Right hindlimb (tissue), 1 donor: ENCODE measurements at regions not wholly inside any gene's neighbourhood (a gene's known extent, or its start where the extent isn't known, plus 50 kb on each side); places are given as distances from the start of the nearest gene placed in this dataset.

ENCODE experiments used
- DNase-seq: peaks from one replicate; pipeline ENCODE4 v3.0.0-alpha.2; 2018

DNA sequence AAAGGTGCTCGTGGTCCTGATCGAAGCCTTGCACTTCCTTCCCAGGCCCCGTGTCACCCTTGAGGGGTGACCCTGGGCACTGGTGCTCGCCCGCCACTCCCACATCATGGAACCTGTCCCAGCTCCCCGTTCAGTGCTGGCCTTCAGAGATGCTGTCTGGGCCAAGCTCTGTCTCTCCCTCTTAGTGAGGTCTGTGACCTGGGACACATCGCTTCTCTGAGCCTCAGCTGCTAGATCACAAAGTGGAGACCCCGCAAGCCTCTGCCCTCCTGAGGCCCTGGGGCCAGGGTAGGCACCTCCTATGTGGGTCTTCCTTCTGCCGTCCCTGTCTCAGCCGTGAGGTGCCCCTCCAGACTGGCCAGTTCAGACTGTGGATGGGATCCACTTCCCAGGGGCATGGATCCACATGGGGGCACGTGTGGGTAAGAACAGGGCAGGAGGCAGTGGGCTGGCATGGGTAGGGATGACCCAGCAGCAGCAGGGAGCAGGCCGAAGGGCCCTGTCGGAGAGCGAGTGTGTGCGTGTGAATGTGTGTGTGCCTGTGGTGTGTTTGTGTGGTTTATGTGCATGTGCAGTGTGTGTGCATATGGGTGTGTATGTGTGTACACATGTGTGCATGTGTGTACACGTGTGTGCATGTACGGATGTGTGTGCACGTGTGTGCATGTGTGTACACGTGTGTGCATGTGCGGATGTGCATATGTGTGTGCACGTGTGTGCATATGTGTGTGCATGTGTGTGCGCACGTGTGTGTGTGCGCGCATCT, 1073.7 kb downstream of the BRD1 start:
- no peak for DNase-seq

- no peak for DNase-seq
Observed at GRCh38 chr22:48753381-48753730, 1074.3 kb downstream of the BRD1 start.

DNA sequence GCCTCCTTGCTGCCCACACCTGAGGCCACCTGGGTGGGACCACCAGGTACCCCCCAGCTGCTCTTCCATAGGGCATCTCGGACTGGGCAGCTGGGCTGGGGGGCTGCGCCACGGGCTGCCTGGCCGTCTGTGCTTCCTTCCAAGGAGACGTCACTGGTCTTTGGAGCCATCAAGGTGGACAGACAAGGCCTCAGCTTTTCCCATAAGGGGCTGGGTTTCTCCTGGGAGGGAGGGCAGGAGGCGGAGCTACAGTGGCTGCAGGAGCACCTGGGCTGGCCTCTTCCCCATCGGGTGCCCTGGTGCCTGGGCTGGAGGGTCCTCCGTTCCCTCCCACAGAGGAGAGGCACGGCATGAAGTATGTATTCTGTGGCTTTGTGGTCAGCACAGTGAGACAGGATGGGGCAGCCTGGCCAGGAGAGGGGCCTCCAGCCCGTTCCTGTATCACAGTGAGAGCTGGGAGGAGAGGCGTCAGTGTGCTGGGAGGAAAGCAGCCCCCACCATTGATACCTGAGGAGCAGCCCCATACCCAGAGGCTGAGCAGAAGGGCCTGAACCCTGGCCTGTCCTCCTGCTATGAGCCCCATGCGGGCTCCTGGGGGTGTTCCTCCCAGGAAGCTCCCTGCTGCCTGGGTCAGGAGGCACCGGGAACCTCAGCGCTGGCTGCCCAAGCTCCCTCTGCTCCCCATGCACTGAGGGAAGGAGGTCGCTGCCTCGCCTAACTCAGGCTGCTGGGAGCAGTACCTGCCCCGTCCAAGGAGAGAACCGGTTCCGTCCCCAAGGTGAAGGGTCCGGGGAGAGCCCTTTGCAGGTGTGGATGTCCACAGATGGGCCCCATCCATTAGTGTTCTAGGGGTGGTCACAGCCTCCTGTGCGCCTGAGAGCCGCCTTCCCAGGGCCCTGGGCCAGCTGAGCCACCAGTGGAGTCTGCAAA, 1075.0 kb downstream of the BRD1 start:
- no peak for DNase-seq

- no peak for DNase-seq
Observed at GRCh38 chr22:48751539-48752437, 1075.9 kb downstream of the BRD1 start.

DNA sequence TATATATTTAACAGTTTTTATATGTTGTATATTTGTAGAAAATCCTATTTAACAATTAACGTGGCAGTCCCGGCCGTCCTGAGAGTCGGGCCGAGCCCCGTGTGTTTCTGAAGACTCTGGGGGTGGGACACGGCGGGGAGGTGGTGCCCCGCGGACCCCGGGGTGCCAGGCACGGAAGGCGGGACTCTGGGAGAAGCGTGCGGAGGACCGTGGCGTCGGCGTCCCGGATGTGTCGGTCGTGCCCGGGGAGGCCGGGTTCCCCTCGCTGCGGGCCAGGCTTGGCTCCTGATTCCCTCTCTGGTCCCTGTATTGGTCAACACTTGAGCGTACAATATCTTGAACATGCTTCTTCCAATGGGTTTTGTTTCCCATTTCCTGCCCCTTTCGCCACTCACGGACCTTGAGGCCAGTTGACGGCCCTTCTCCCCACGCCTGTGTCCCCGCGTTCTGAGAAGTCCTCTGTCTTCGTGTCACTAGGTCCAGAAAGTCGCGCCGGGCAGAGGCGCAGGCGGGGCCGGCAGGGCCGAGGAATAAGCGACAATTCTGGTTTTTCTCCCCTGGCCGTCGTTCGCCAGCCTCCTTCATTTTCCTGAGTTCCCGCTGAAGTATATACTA, 1076.7 kb downstream of the BRD1 start:
- no peak for DNase-seq

GRCh38 chr22:48750282-48750681, 1077.4 kb downstream of the BRD1 start:
- no peak for DNase-seq

DNA sequence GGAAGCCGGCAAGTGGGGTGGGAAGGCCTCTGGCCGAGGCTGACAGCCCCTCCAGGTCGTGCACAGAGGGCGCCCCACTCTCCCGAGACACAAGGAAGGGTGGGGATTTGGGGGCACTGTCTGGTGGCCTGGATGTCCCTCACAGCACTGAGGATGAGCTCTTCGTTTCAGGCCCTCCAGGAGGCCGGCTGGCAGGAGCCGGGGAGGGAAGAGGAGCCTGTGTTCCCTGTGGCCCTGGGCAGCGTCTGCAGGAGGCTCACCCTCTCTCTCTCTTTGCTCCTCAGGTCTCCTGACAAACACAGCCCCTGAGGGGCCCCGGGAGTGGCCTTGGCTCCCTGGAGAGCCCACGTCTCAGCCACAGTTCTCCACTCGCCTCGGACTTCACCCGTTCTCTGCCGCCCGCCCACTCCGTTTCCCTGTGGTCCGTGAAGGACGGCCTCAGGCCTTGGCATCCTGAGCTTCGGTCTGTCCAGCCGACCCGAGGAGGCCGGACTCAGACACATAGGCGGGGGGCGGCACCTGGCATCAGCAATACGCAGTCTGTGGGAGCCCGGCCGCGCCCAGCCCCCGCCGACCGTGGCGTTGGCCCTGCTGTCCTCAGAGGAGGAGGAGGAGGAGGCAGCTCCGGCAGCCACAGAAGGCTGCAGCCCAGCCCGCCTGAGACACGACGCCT, 1078.0 kb downstream of the BRD1 start:
- no peak for DNase-seq

- DNase-seq = no peak
Observed at GRCh38 chr22:48748860-48749554, 1078.7 kb downstream of the BRD1 start.

GRCh38 chr22:48748113-48748859, 1079.4 kb downstream of the BRD1 start:
- no peak for DNase-seq

GRCh38 chr22:48746789-48747425, 1080.8 kb downstream of the BRD1 start:
- no peak for DNase-seq

GRCh38 chr22:48745842-48746788, 1081.6 kb downstream of the BRD1 start:
- no peak for DNase-seq

- DNase-seq = no peak
Observed at GRCh38 chr22:48744967-48745841, 1082.5 kb downstream of the BRD1 start.

DNA sequence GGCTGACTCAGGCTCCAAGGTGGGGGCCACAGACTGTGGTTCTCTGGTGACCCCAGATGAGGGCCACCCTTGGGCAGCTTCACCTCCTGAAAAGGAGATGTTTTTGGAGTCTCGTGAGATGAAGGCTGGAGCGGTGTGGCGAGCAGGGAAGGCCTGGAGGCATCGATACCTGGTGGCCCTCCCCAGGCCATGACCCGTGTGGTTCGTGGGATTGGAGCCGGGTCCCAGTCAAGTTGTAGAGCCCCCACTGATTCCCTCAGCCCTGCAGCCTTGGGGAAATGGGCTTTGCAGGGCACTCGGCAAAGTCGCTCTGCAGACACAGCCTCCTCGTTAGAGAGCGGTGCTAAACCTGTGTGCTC, 1083.4 kb downstream of the BRD1 start:
- DNase-seq = no peak

- no peak for DNase-seq
Observed at GRCh38 chr22:48743601-48744282, 1083.9 kb downstream of the BRD1 start.

DNA sequence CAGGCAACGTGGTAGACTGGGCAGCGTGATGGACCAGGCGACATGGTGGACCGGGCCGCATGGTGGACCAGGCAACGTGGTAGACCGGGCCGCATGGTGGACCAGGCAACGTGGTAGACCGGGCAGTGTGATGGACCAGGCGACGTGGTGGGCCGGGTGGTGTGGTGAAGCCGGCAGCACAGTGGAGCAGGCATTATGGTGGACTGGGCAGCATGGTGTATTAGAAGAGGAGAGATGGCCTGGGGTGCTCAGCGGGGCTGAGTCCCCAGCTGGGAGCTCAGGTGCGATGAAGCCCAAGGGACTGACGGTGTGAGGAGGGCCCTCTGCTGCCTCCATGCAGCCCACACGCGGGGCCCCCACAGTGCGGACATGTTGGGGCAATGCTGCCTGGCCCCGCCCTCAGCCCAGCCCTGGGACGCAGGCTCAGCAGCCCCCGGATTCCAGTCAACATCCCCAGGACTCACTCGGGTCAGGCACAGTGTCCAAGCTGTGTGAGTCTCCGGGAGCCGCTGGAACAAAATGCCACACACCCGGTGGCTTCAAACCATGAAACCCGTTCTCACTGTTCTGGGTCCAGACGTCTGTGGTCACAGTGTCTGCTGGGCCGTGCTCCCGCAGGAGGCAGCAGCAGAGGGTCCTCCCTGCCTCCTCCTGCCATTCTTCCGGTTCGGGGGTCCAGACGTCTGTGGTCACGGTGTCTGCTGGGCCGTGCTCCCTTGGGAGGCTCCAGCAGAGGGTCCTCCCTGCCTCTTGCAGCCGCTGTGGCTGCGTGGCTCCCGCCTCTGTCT, 1084.9 kb downstream of the BRD1 start:
- DNase-seq = no peak

DNA sequence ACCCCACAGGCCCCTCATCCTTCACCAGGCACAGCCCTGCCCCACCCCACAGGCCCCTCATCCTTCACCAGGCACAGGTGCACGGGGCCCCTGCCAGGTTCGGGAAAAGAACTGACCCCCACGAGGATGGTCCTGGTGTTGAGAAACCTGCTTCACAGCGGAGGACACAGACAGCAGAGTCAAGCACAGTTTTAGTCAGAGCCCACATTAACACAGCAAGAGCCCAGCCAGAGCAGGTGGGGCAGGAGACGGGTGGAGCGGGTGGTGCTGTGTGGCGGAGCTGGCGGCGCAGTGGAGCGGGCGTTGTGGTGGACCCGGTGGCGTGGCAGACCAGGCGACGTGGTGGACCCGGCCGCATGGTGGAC, 1085.5 kb downstream of the BRD1 start:
- no peak for DNase-seq

GRCh38 chr22:48741540-48741939, 1086.1 kb downstream of the BRD1 start:
- no peak for DNase-seq
